ENCODE measurements at regions not wholly inside any gene's neighbourhood (a gene's known extent, or its start where the extent isn't known, plus 50 kb on each side); places are given as distances from the start of the nearest gene placed in this dataset.

GRCh38 chr3:94716326-94717018 lies 653.6 kb downstream of the NSUN3 start:
- Histone ChIP-seq H3K27ac (ENCODE audit: low read length) (no peak overlapping the region), H3K4me3 (ENCODE audit: low read depth in 1 of 2, low read length in 2 of 2) (no peak overlapping the region), H3K36me3 (ENCODE audit: control insufficient read depth in 1 of 2, insufficient read depth in 2 of 2, low read length in 2 of 2) (no peaks in the 10 kb centered on the region), H3K4me1 (ENCODE audit: control insufficient read depth in 1 of 2, insufficient read depth in 2 of 2, low read length in 2 of 2) (no peaks in the 10 kb centered on the region), H3K27me3 (ENCODE audit: low read depth, low read length) (no peaks in the 10 kb centered on the region), H3K9me3 (ENCODE audit: control insufficient read depth in 1 of 2, low read length in 2 of 2) (no peaks in the 10 kb centered on the region)

- Histone ChIP-seq H3K36me3 (ENCODE audit: control insufficient read depth in 1 of 2, insufficient read depth in 2 of 2, low read length in 2 of 2) (no peaks in the 10 kb centered on the region), H3K4me1 (ENCODE audit: control insufficient read depth in 1 of 2, insufficient read depth in 2 of 2, low read length in 2 of 2) (no peaks in the 10 kb centered on the region), H3K27ac (ENCODE audit: low read length) (no peak overlapping the region), H3K9me3 (ENCODE audit: control insufficient read depth in 1 of 2, low read length in 2 of 2) (no peaks in the 10 kb centered on the region), H3K4me3 (ENCODE audit: low read depth in 1 of 2, low read length in 2 of 2) (no peak overlapping the region), H3K27me3 (ENCODE audit: low read depth, low read length) (no peaks in the 10 kb centered on the region)
These were observed 671.3 kb downstream of the NSUN3 start for GRCh38 chr3:94734206-94734605.

GRCh38 chr3:94735354-94735753 lies 672.5 kb downstream of the NSUN3 start:
- no peaks in the 10 kb centered on the region for H3K4me1 ChIP-seq (ENCODE audit: control insufficient read depth in 1 of 2, insufficient read depth in 2 of 2, low read length in 2 of 2)
- H3K36me3 ChIP-seq (ENCODE audit: control insufficient read depth in 1 of 2, insufficient read depth in 2 of 2, low read length in 2 of 2): no peaks in the 10 kb centered on the region
- no peaks in the 10 kb centered on the region for H3K27me3 ChIP-seq (ENCODE audit: low read depth, low read length)
- H3K9me3 ChIP-seq (ENCODE audit: control insufficient read depth in 1 of 2, low read length in 2 of 2): no peaks in the 10 kb centered on the region
- no peak overlapping the region for H3K27ac ChIP-seq (ENCODE audit: low read length)
- H3K4me3 ChIP-seq (ENCODE audit: low read depth in 1 of 2, low read length in 2 of 2): no peak overlapping the region

- no peaks in the 10 kb centered on the region for H3K9me3 ChIP-seq (ENCODE audit: control insufficient read depth in 1 of 2, low read length in 2 of 2)
- H3K27me3 ChIP-seq (ENCODE audit: low read depth, low read length): no peaks in the 10 kb centered on the region
- H3K36me3 ChIP-seq (ENCODE audit: control insufficient read depth in 1 of 2, insufficient read depth in 2 of 2, low read length in 2 of 2): no peaks in the 10 kb centered on the region
- H3K27ac ChIP-seq (ENCODE audit: low read length): no peak overlapping the region
- H3K4me1 ChIP-seq (ENCODE audit: control insufficient read depth in 1 of 2, insufficient read depth in 2 of 2, low read length in 2 of 2): no peaks in the 10 kb centered on the region
- no peak overlapping the region for H3K4me3 ChIP-seq (ENCODE audit: low read depth in 1 of 2, low read length in 2 of 2)
These were observed 674.3 kb downstream of the NSUN3 start for GRCh38 chr3:94737116-94737515.

GRCh38 chr3:94739420-94739819 lies 676.6 kb downstream of the NSUN3 start:
- no peaks in the 10 kb centered on the region for H3K36me3 ChIP-seq (ENCODE audit: control insufficient read depth in 1 of 2, insufficient read depth in 2 of 2, low read length in 2 of 2)
- peaks cover 0 to 5% of the 10 kb centered on the region in 2 donors for H3K9me3 ChIP-seq (ENCODE audit: control insufficient read depth in 1 of 2, low read length in 2 of 2)
- no peak overlapping the region for H3K4me3 ChIP-seq (ENCODE audit: low read depth in 1 of 2, low read length in 2 of 2)
- no peak overlapping the region for H3K27ac ChIP-seq (ENCODE audit: low read length)
- no peaks in the 10 kb centered on the region for H3K27me3 ChIP-seq (ENCODE audit: low read depth, low read length)
- no peaks in the 10 kb centered on the region for H3K4me1 ChIP-seq (ENCODE audit: control insufficient read depth in 1 of 2, insufficient read depth in 2 of 2, low read length in 2 of 2)

- Histone ChIP-seq H3K27ac (ENCODE audit: low read length) (no peak overlapping the region), H3K27me3 (ENCODE audit: low read depth, low read length) (no peaks in the 10 kb centered on the region), H3K4me1 (ENCODE audit: control insufficient read depth in 1 of 2, insufficient read depth in 2 of 2, low read length in 2 of 2) (no peaks in the 10 kb centered on the region), H3K36me3 (ENCODE audit: control insufficient read depth in 1 of 2, insufficient read depth in 2 of 2, low read length in 2 of 2) (no peaks in the 10 kb centered on the region), H3K4me3 (ENCODE audit: low read depth in 1 of 2, low read length in 2 of 2) (no peak overlapping the region), H3K9me3 (ENCODE audit: control insufficient read depth in 1 of 2, low read length in 2 of 2) (peaks cover 0 to 4% of the 10 kb centered on the region in 2 donors)
These were observed 695.9 kb downstream of the NSUN3 start for GRCh38 chr3:94758751-94759150.

GRCh38 chr3:94772402-94772801 lies 709.5 kb downstream of the NSUN3 start:
- no peak overlapping the region for H3K4me3 ChIP-seq (ENCODE audit: low read depth in 1 of 2, low read length in 2 of 2)
- no peak overlapping the region for H3K27ac ChIP-seq (ENCODE audit: low read length)
- no peaks in the 10 kb centered on the region for H3K36me3 ChIP-seq (ENCODE audit: control insufficient read depth in 1 of 2, insufficient read depth in 2 of 2, low read length in 2 of 2)
- H3K4me1 ChIP-seq (ENCODE audit: control insufficient read depth in 1 of 2, insufficient read depth in 2 of 2, low read length in 2 of 2): no peaks in the 10 kb centered on the region
- no peaks in the 10 kb centered on the region for H3K27me3 ChIP-seq (ENCODE audit: low read depth, low read length)
- H3K9me3 ChIP-seq (ENCODE audit: control insufficient read depth in 1 of 2, low read length in 2 of 2): no peaks in the 10 kb centered on the region

- H3K36me3 ChIP-seq (ENCODE audit: control insufficient read depth in 1 of 2, insufficient read depth in 2 of 2, low read length in 2 of 2): no peaks in the 10 kb centered on the region
- H3K27me3 ChIP-seq (ENCODE audit: low read depth, low read length): no peaks in the 10 kb centered on the region
- H3K4me1 ChIP-seq (ENCODE audit: control insufficient read depth in 1 of 2, insufficient read depth in 2 of 2, low read length in 2 of 2): no peaks in the 10 kb centered on the region
- no peak overlapping the region for H3K27ac ChIP-seq (ENCODE audit: low read length)
- no peak overlapping the region for H3K4me3 ChIP-seq (ENCODE audit: low read depth in 1 of 2, low read length in 2 of 2)
- no peaks in the 10 kb centered on the region for H3K9me3 ChIP-seq (ENCODE audit: control insufficient read depth in 1 of 2, low read length in 2 of 2)
These were observed 712.9 kb downstream of the NSUN3 start for GRCh38 chr3:94775746-94776145.

- H3K4me3 ChIP-seq (ENCODE audit: low read depth in 1 of 2, low read length in 2 of 2): no peak overlapping the region
- H3K27ac ChIP-seq (ENCODE audit: low read length): no peak overlapping the region
- H3K9me3 ChIP-seq (ENCODE audit: control insufficient read depth in 1 of 2, low read length in 2 of 2): no peaks in the 10 kb centered on the region
- H3K4me1 ChIP-seq (ENCODE audit: control insufficient read depth in 1 of 2, insufficient read depth in 2 of 2, low read length in 2 of 2): no peaks in the 10 kb centered on the region
- H3K27me3 ChIP-seq (ENCODE audit: low read depth, low read length): no peaks in the 10 kb centered on the region
- H3K36me3 ChIP-seq (ENCODE audit: control insufficient read depth in 1 of 2, insufficient read depth in 2 of 2, low read length in 2 of 2): no peaks in the 10 kb centered on the region
These were observed 713.6 kb downstream of the NSUN3 start for GRCh38 chr3:94776401-94776915.

GRCh38 chr3:94778289-94778688 lies 715.4 kb downstream of the NSUN3 start:
- Histone ChIP-seq H3K4me1 (ENCODE audit: control insufficient read depth in 1 of 2, insufficient read depth in 2 of 2, low read length in 2 of 2) (no peaks in the 10 kb centered on the region), H3K36me3 (ENCODE audit: control insufficient read depth in 1 of 2, insufficient read depth in 2 of 2, low read length in 2 of 2) (no peaks in the 10 kb centered on the region), H3K27me3 (ENCODE audit: low read depth, low read length) (no peaks in the 10 kb centered on the region), H3K4me3 (ENCODE audit: low read depth in 1 of 2, low read length in 2 of 2) (no peak overlapping the region), H3K9me3 (ENCODE audit: control insufficient read depth in 1 of 2, low read length in 2 of 2) (no peaks in the 10 kb centered on the region), H3K27ac (ENCODE audit: low read length) (no peak overlapping the region)

GRCh38 chr3:94778814-94779494 lies 716.1 kb downstream of the NSUN3 start:
- Histone ChIP-seq H3K4me3 (ENCODE audit: low read depth in 1 of 2, low read length in 2 of 2) (no peak overlapping the region), H3K9me3 (ENCODE audit: control insufficient read depth in 1 of 2, low read length in 2 of 2) (no peaks in the 10 kb centered on the region), H3K27me3 (ENCODE audit: low read depth, low read length) (no peaks in the 10 kb centered on the region), H3K27ac (ENCODE audit: low read length) (no peak overlapping the region), H3K36me3 (ENCODE audit: control insufficient read depth in 1 of 2, insufficient read depth in 2 of 2, low read length in 2 of 2) (no peaks in the 10 kb centered on the region), H3K4me1 (ENCODE audit: control insufficient read depth in 1 of 2, insufficient read depth in 2 of 2, low read length in 2 of 2) (no peaks in the 10 kb centered on the region)
